BE2C (cell line): ENCODE measurements at regions not wholly inside any gene's neighbourhood (a gene's known extent, or its start where the extent isn't known, plus 50 kb on each side); places are given as distances from the start of the nearest gene placed in this dataset.

Source experiments
- DNase-seq: peaks from one replicate; pipeline ENCODE4 v3.0.0-alpha.2; 2020
- H3K27me3 ChIP-seq: fragments of 250-450 bp; sonication (Bioruptor Pico); 2 replicates; pipeline ENCODE4 v1.5.1; 2020; ENCODE audit warnings: mild to moderate bottlenecking
- H3K36me3 ChIP-seq: fragments of 250-450 bp; sonication (Bioruptor Pico); 2 replicates; pipeline ENCODE4 v1.5.1; 2020; ENCODE audit warnings: mild to moderate bottlenecking
- H3K4me1 ChIP-seq: fragments of 250-450 bp; sonication (Bioruptor Pico); 2 replicates; pipeline ENCODE4 v1.5.1; 2020
- H3K4me3 ChIP-seq: 2 replicates; pipeline ENCODE4 v1.5.1; 2011; ENCODE audit warnings: low read depth, low read length
- H3K9me3 ChIP-seq: fragments of 250-450 bp; sonication (Bioruptor Pico); 2 replicates; pipeline ENCODE4 v1.5.1; 2020
- TF ChIP-seq, protein P1 (sequence below): IDR thresholded peaks from 2 replicates; pipeline ENCODE4 v1.5.1; 2012; ENCODE audit warnings: mild to moderate bottlenecking, low read depth, low read length

DNA sequence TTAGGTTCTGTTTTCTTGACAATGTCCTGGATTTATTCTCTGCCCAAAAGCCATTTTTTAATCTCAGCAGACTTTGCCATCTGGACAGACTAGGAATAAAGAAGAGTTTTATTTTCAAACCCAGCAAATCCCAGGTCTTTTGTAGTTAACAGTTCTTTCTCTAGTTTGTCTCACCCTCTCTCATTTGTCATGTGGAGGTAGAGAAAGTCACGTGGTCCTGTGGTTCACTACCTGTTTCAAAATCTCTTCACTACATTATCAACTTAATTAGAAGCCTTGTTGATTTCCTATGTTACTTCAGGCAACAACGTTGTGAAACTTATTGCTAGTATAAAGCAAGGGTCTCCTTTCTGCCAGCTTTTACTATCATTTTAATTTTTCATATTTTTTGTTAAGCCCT lies 1222.6 kb downstream of the EFNB2 start:
- peaks cover 6% of the 10 kb centered on the region for H3K4me1 ChIP-seq
- H3K36me3 ChIP-seq: no peaks in the 10 kb centered on the region
- no peak for DNase-seq
- no peak overlapping the region for H3K4me3 ChIP-seq
- TF ChIP-seq, protein P1, sequence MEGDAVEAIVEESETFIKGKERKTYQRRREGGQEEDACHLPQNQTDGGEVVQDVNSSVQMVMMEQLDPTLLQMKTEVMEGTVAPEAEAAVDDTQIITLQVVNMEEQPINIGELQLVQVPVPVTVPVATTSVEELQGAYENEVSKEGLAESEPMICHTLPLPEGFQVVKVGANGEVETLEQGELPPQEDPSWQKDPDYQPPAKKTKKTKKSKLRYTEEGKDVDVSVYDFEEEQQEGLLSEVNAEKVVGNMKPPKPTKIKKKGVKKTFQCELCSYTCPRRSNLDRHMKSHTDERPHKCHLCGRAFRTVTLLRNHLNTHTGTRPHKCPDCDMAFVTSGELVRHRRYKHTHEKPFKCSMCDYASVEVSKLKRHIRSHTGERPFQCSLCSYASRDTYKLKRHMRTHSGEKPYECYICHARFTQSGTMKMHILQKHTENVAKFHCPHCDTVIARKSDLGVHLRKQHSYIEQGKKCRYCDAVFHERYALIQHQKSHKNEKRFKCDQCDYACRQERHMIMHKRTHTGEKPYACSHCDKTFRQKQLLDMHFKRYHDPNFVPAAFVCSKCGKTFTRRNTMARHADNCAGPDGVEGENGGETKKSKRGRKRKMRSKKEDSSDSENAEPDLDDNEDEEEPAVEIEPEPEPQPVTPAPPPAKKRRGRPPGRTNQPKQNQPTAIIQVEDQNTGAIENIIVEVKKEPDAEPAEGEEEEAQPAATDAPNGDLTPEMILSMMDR: no peak
- no peaks in the 10 kb centered on the region for H3K27me3 ChIP-seq
- no peaks in the 10 kb centered on the region for H3K9me3 ChIP-seq

DNA sequence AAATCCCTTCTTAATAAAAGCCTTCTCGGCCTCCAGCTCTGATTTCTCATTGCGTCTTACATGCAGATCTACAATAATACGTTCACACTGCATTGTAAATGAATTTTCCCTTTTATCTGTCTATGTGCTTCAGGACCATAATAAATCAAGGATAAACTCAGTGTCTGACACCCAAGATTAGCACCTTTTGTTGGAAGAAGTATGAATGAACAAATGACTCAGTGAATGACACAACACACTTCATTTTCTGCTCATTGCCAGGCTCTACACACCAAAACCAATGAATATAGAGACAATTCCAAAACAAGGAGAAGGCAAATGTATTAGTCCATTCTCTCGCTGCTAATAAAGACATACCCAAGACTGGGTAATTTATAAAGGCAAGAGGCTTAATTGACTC lies 1224.4 kb downstream of the EFNB2 start:
- Histone ChIP-seq H3K36me3 (no peaks in the 10 kb centered on the region), H3K27me3 (no peaks in the 10 kb centered on the region), H3K9me3 (no peaks in the 10 kb centered on the region), H3K4me1 (peaks cover 6% of the 10 kb centered on the region), H3K4me3 (no peak overlapping the region)
- TF ChIP-seq, protein P1: no peak
- no peak for DNase-seq

DNA sequence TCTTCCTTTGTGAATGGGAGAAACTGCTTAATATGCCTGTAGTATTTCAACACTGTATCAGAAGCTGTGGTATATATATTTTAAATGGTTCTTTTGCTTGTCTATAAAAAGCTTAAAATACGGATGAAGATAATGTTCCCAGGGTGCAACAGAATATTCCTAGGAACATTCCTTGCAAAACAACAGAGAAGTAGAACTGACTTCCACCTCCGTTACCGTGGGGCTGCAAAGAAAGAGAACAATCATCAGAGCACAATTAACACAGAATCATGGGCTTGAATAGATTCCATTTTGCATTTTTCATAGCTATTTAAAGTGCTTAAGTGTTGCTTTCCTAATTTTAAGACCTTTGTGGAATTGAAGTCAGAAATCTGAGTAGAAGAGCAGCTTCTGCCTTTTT lies 1227.7 kb downstream of the EFNB2 start:
- no peaks in the 10 kb centered on the region for H3K36me3 ChIP-seq
- no peak overlapping the region for H3K4me3 ChIP-seq
- no peak for DNase-seq
- H3K27me3 ChIP-seq: no peaks in the 10 kb centered on the region
- no peaks in the 10 kb centered on the region for H3K4me1 ChIP-seq
- TF ChIP-seq, protein P1: no peak
- H3K9me3 ChIP-seq: no peaks in the 10 kb centered on the region

DNA sequence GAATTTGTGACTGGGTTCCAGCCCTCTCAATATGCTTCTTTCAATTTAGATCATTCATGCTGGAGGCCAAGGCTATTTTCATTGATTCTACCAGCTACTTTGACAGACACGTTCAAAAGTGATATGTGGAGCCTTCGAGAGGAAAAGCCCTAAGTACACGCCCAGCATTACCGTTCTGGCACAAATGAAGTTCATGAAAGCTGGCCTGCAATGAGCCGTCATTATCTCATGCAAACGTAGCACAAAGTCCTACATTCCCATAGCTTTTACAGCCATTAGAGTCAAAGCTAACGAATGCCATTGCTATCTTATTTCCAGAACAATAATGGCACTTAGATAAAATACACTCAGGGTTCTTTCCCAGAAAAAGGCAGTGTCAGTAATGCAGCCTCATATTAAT lies 1237.6 kb downstream of the EFNB2 start:
- Histone ChIP-seq H3K4me1 (no peaks in the 10 kb centered on the region), H3K36me3 (no peaks in the 10 kb centered on the region), H3K4me3 (no peak overlapping the region), H3K9me3 (no peaks in the 10 kb centered on the region), H3K27me3 (no peaks in the 10 kb centered on the region)
- no peak for DNase-seq
- TF ChIP-seq, protein P1: no peak

DNA sequence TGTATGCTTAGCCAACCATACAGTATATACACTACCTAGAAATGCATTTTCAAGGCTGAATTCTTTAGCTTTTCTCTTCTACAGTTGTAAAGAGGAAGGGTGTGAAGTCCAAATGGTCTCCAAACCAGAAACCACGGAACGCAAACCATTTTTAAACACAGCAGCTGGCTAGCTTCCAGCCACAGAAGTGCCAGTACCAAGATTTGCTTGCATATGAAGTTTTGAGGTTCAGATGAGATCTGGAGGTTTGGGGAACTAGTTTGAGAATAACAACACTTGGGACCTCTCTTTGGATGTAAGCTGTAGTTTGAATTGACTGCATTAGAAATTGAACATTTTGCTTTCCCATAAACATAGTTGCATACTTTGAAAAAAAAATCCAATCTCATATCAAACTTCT lies 1243.5 kb downstream of the EFNB2 start:
- Histone ChIP-seq H3K4me3 (no peak overlapping the region), H3K36me3 (no peaks in the 10 kb centered on the region), H3K4me1 (no peaks in the 10 kb centered on the region), H3K27me3 (no peaks in the 10 kb centered on the region), H3K9me3 (no peaks in the 10 kb centered on the region)
- TF ChIP-seq, protein P1: no peak
- no peak for DNase-seq

DNA sequence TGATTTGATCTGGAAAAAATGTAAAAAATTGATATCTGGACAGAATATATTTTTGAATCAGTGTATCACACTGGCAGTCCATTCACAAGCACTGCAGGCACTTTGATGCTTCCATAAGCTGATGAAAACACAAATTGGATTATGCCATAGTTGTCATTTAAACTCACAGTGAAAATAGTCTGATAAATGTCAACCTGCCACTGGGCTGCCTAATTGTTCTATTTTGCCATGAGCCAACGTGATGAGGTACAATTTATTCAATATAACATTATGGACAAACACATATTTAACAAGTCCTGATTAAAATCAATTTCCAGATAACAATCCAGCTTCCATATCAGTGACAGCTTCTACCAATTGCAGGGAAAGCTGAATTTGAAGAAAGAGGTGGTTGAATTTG lies 1244.9 kb downstream of the EFNB2 start:
- DNase-seq: no peak
- H3K27me3 ChIP-seq: no peaks in the 10 kb centered on the region
- H3K4me1 ChIP-seq: no peaks in the 10 kb centered on the region
- H3K36me3 ChIP-seq: no peaks in the 10 kb centered on the region
- H3K9me3 ChIP-seq: no peaks in the 10 kb centered on the region
- no peak overlapping the region for H3K4me3 ChIP-seq
- TF ChIP-seq, protein P1: no peak
